Body of pancreas (tissue), 4 donors: ENCODE measurements at regions not wholly inside any gene's neighbourhood (a gene's known extent, or its start where the extent isn't known, plus 50 kb on each side); places are given as distances from the start of the nearest gene placed in this dataset.
A peak's percentile ranks its signal among the peaks of the same experiment; 100 is the strongest.

ENCODE experiments used
- ATAC-seq: fragments of 150-250 bp; one replicate; pipeline ENCODE4 v1.9.1; 2016
- DNase-seq, 4 donors: peaks; one replicate each; pipeline ENCODE4 v3.0.0-alpha.2; 2019
- H3K27ac ChIP-seq, 4 donors: fragments of 200-600 bp; sonication (generic); 1 replicate in 3 of 4; 2 replicates in 1 of 4; pipeline versions ENCODE4 v1.5.1 to v1.6.1; 2016 to 2019; ENCODE audit warnings: mild to moderate bottlenecking in 1 of 4, mixed read lengths in 1 of 4, moderate library complexity in 1 of 4
- H3K27me3 ChIP-seq, 2 donors: fragments of 200-600 bp; sonication (generic); one replicate each; pipeline ENCODE4 v1.6.0; 2016; ENCODE audit warnings: mild to moderate bottlenecking in 1 of 2
- H3K36me3 ChIP-seq, 2 donors: fragments of 200-600 bp; sonication (generic); replicated peaks in 1 of 2; 2 replicates each; pipeline ENCODE4 v1.5.1; 2016; ENCODE audit warnings: low read depth in 2 of 2; ENCODE audit not compliant: insufficient read depth in 1 of 2
- H3K4me1 ChIP-seq: fragments of 200-600 bp; sonication (generic); one replicate; pipeline ENCODE4 v1.6.0; 2016
- H3K4me3 ChIP-seq, 2 donors: fragments of 200-600 bp; sonication (generic); 1 replicate in 1 of 2; 2 replicates in 1 of 2; pipeline ENCODE4 v1.5.1; 2016 to 2019
- H3K9me3 ChIP-seq, 3 donors: fragments of 200-600 bp; sonication (generic); 1 replicate in 2 of 3; 2 replicates in 1 of 3; pipeline ENCODE4 v1.5.1; 2016
- POLR2A ChIP-seq, 3 donors: fragments of 450-650 bp; IDR thresholded peaks; one replicate each; pipeline ENCODE4 v1.6.1; 2016; ENCODE audit warnings: antibody characterized with exemption in 3 of 3, mild to moderate bottlenecking in 2 of 3
- WGBS, 2 donors: methylation state at CpG; one replicate each; pipeline ENCODE4 v1.1.5; 2017; 5-methylcytosine and 5-hydroxymethylcytosine counted together
- intact Hi-C: fragments of 100-400 bp; cut with DNase I; formaldehyde crosslinking; loops from one replicate; pipeline ENCODE4 v1.15.1; 2023
- TF ChIP-seq, protein P1 (sequence below), 7 experiments: fragments of 450-650 bp in 4 of 7; fragments of 200-600 bp in 3 of 7; sonication (generic) in 3 of 7; IDR thresholded peaks; one replicate each; pipeline ENCODE4 v1.5.1; 2016 to 2019; ENCODE audit warnings: antibody characterized with exemption in 7 of 7

DNA sequence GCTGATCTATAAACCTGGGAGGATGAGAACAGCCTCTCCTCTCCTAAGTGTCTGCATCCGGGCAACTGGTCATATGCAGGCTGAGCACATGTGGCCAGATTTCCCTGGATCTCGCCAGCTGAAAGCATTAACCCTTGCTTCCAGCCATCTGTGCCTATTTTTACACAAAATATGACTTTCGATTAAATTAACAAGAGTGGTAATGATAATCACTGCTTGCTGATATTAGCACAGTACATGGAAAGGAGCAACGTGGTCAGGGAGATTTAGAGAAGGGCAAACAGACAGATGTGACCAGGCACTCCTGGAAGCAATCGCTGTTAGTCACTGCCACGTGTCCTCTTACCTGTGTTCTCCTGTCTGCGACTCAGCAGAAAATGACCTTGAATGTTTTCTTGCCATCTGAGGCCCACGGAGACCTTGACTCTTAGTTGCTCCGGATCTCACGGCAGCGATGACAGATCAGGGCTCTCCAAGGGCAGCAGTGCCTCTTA, 59.5 kb upstream of the NPTX2 start:
- Histone ChIP-seq H3K4me3 (no peak overlapping the region), H3K27me3 (no peaks in the 10 kb centered on the region), H3K9me3 (no peaks in the 10 kb centered on the region), H3K36me3 (no peaks in the 10 kb centered on the region), H3K4me1 (peaks cover 10% of the 10 kb centered on the region), H3K27ac (no peak overlapping the region)
- WGBS, 2 donors, result 21 to 24% methylated on average over 11 of the region's 11 CpGs
- TF ChIP-seq, protein P1, sequence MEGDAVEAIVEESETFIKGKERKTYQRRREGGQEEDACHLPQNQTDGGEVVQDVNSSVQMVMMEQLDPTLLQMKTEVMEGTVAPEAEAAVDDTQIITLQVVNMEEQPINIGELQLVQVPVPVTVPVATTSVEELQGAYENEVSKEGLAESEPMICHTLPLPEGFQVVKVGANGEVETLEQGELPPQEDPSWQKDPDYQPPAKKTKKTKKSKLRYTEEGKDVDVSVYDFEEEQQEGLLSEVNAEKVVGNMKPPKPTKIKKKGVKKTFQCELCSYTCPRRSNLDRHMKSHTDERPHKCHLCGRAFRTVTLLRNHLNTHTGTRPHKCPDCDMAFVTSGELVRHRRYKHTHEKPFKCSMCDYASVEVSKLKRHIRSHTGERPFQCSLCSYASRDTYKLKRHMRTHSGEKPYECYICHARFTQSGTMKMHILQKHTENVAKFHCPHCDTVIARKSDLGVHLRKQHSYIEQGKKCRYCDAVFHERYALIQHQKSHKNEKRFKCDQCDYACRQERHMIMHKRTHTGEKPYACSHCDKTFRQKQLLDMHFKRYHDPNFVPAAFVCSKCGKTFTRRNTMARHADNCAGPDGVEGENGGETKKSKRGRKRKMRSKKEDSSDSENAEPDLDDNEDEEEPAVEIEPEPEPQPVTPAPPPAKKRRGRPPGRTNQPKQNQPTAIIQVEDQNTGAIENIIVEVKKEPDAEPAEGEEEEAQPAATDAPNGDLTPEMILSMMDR (IDR thresholded peaks at IDR 0.05), result no peak
- no peak for TF ChIP-seq POLR2A (IDR thresholded peaks at IDR 0.05)
- intact Hi-C loops, result no loop called here
- peak; percentile 74 for ATAC-seq
- DNase-seq, result peak; percentile 26 to 63 (median 61)

DNA sequence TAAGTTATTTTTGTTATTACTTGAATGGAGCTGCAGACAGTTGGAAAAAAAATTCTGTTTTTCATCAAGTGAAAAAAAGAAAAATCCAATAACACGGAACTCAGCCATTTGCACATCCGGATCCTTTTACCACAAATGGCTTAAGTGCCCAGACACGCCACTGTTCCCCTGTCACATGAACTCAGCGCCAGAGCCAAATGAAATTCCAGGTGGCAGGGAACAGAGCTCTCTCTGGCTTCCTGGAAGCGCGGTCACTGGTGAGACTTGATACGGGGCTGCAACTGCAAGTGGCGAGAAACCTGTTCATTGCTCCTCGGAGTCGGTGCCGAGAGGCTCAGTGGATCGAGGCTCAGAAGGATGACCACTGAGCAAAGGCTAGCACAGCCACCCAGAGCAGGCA, 60.8 kb upstream of the NPTX2 start:
- Histone ChIP-seq H3K27me3 (no peaks in the 10 kb centered on the region), H3K36me3 (no peaks in the 10 kb centered on the region), H3K9me3 (no peaks in the 10 kb centered on the region), H3K27ac (no peak overlapping the region), H3K4me1 (peaks cover 10% of the 10 kb centered on the region), H3K4me3 (no peak overlapping the region)
- DNase-seq, result peak in 1 of 4 donors; percentile 7
- intact Hi-C loops, result no loop called here
- no peak for ATAC-seq
- WGBS, 2 donors, result 84 to 88% methylated on average over 7 to 12 of the region's 12 CpGs
- TF ChIP-seq, protein P1 (IDR thresholded peaks at IDR 0.05), result no peak
- no peak for TF ChIP-seq POLR2A (IDR thresholded peaks at IDR 0.05)

DNA sequence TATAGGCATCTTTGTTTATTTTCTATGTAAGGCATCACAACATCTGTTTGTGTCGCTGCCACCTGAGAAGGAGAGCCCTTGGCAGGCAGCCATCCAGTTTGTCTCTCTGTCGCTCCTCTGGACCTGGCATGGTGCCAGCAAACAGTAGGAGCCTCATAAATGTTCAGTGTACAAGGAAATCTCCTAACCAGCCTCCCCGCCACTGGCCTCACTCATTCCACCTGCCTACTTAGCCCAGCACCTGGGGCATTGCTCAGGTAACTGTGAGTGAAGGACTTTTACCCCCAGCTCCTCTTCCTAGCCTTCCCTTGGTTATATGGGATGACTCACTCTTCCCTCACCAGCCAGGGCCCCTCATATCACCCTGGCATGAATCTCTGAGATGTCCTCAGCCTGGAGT, 61.7 kb upstream of the NPTX2 start:
- H3K27ac ChIP-seq, result no peak overlapping the region
- TF ChIP-seq POLR2A (IDR thresholded peaks at IDR 0.05), result no peak
- TF ChIP-seq, protein P1 (IDR thresholded peaks at IDR 0.05), result no peak
- intact Hi-C loops, result no loop called here
- ATAC-seq, result no peak
- DNase-seq, result peak in 3 of 4 donors; percentile 21 to 22 (median 21)
- 62 to 82% methylated on average over 2 to 3 of the region's 3 CpGs for WGBS, 2 donors
- no peaks in the 10 kb centered on the region for H3K27me3 ChIP-seq
- peaks cover 10% of the 10 kb centered on the region for H3K4me1 ChIP-seq
- H3K9me3 ChIP-seq, result no peaks in the 10 kb centered on the region
- H3K4me3 ChIP-seq, result no peak overlapping the region
- no peaks in the 10 kb centered on the region for H3K36me3 ChIP-seq

DNA sequence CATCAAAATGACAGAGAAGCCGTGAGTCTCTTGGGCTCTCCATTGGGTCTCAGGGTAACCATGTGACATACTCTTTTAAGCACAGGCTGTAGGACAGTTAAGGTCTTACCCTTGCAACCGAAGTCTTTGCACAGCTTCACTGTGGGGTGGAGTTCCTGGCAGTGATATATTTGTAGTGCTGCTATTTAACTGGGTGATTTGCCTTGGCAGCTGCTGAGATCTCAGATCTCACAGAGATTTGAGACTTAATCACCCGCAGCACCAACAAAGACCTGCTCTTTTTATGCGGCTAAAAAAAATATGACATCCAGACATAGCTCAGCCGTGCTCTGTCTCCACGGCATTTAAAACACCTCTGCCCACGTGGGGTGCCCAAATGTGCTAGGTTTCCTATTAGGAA, 63.4 kb upstream of the NPTX2 start:
- 65 to 70% methylated on average over 7 of the region's 7 CpGs for WGBS, 2 donors
- DNase-seq, result no peak
- no peaks in the 10 kb centered on the region for H3K9me3 ChIP-seq
- H3K4me3 ChIP-seq, result no peak overlapping the region
- no peaks in the 10 kb centered on the region for H3K36me3 ChIP-seq
- peaks cover 10% of the 10 kb centered on the region for H3K4me1 ChIP-seq
- no peaks in the 10 kb centered on the region for H3K27me3 ChIP-seq
- no peak overlapping the region for H3K27ac ChIP-seq
- intact Hi-C loops, result no loop called here
- ATAC-seq, result no peak
- TF ChIP-seq POLR2A (IDR thresholded peaks at IDR 0.05), result no peak
- TF ChIP-seq, protein P1 (IDR thresholded peaks at IDR 0.05), result no peak

DNA sequence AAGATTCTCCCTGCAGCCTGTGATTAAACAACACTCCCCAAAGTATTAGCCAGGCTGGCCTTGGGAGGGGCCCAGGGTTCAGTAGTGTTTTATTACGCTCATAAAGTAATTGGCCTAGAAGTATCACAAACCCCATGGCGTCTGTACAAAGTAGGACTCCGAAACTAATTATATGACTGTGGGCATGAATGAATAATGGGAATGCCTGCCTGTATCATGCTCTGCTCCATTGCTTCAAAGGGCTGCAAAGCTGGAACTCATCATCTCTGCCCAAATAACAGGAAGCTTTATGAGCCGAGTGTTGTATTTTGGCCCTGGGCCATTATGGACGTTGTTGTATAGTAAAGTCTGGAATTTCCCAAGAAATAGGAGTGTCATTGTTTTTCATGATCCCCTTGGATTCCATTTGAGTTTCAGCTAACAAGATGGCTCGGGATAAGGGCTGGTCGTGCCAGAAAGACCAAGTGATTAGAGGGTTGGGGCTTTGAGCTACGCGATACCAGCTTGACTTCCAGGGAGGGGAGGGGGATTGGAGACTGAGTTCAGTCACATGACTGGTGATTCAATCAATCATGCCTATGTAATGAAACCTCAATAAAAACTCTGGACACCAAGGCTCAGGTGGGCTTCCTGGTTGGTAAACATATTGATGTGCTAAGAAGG, 65.3 kb upstream of the NPTX2 start:
- H3K36me3 ChIP-seq, result no peaks in the 10 kb centered on the region
- no peaks in the 10 kb centered on the region for H3K27me3 ChIP-seq
- H3K9me3 ChIP-seq, result no peaks in the 10 kb centered on the region
- TF ChIP-seq POLR2A (IDR thresholded peaks at IDR 0.05), result no peak
- TF ChIP-seq, protein P1 (IDR thresholded peaks at IDR 0.05), result no peak
- intact Hi-C loops, result no loop called here
- H3K4me3 ChIP-seq, result no peak overlapping the region
- 61 to 77% methylated on average over 9 of the region's 9 CpGs for WGBS, 2 donors
- no peak overlapping the region for H3K27ac ChIP-seq
- DNase-seq (no peak), ATAC-seq (no peak)
- no peaks in the 10 kb centered on the region for H3K4me1 ChIP-seq
